ENCODE measurements at regions not wholly inside any gene's neighbourhood (a gene's known extent, or its start where the extent isn't known, plus 50 kb on each side); places are given as distances from the start of the nearest gene placed in this dataset.

GRCh38 chr15:95639208-95639607, 691.3 kb upstream of the NR2F2 start:
- TF ChIP-seq CTCF (IDR thresholded peaks at IDR 0.05) (no peak), POLR2A (IDR thresholded peaks at IDR 0.05) (no peak)
